Suppressor macrophage treated with lipopolysaccharide for 1 hour (primary cell): ENCODE measurements at regions not wholly inside any gene's neighbourhood (a gene's known extent, or its start where the extent isn't known, plus 50 kb on each side); places are given as distances from the start of the nearest gene placed in this dataset.

Experiments used
- DNase-seq, 3 donors: peaks; one replicate each; pipeline ENCODE4 v3.0.0-alpha.2; 2020 to 2022

- DNase-seq, result no peak
These were observed 260.8 kb upstream of the NAV3 start for GRCh38 chr12:77569876-77570275.

GRCh38 chr12:77560714-77561113 is 270.0 kb upstream of the NAV3 start:
- no peak for DNase-seq

GRCh38 chr12:77559400-77560074 is 271.2 kb upstream of the NAV3 start:
- DNase-seq, result no peak

- DNase-seq, result no peak
These were observed 275.6 kb upstream of the NAV3 start for GRCh38 chr12:77555074-77555473.

GRCh38 chr12:77553976-77554619 is 276.6 kb upstream of the NAV3 start:
- DNase-seq, result no peak

GRCh38 chr12:77549383-77550128 is 281.1 kb upstream of the NAV3 start:
- DNase-seq, result no peak

GRCh38 chr12:77548797-77549196 is 281.9 kb upstream of the NAV3 start:
- no peak for DNase-seq

- DNase-seq, result no peak
These were observed 290.6 kb upstream of the NAV3 start for GRCh38 chr12:77540097-77540496.

- peak in 1 of 3 donors; percentile 5 for DNase-seq
These were observed 293.0 kb upstream of the NAV3 start for GRCh38 chr12:77537663-77538062.

- DNase-seq, result no peak
These were observed 295.0 kb upstream of the NAV3 start for GRCh38 chr12:77535734-77536133.

GRCh38 chr12:77531912-77532311 is 298.8 kb upstream of the NAV3 start:
- DNase-seq, result no peak

GRCh38 chr12:77522247-77522646 is 308.4 kb upstream of the NAV3 start:
- DNase-seq, result no peak

GRCh38 chr12:77521508-77522115 is 309.1 kb upstream of the NAV3 start:
- no peak for DNase-seq

GRCh38 chr12:77514511-77514910 is 316.2 kb upstream of the NAV3 start:
- no peak for DNase-seq

GRCh38 chr12:77510985-77511384 is 319.7 kb upstream of the NAV3 start:
- DNase-seq, result no peak

GRCh38 chr12:77504466-77504865 is 326.2 kb upstream of the NAV3 start:
- no peak for DNase-seq

GRCh38 chr12:77500089-77500488 is 330.6 kb upstream of the NAV3 start:
- DNase-seq, result no peak

GRCh38 chr12:77497647-77498046 is 333.0 kb upstream of the NAV3 start:
- no peak for DNase-seq

- no peak for DNase-seq
These were observed 334.0 kb upstream of the NAV3 start for GRCh38 chr12:77496714-77497113.

GRCh38 chr12:77494296-77494695 is 336.4 kb upstream of the NAV3 start:
- no peak for DNase-seq

- no peak for DNase-seq
These were observed 337.2 kb upstream of the NAV3 start for GRCh38 chr12:77493302-77494168.

GRCh38 chr12:77492536-77492935 is 338.2 kb upstream of the NAV3 start:
- DNase-seq, result no peak
